Prostate gland (tissue), 2 donors: ENCODE measurements at regions not wholly inside any gene's neighbourhood (a gene's known extent, or its start where the extent isn't known, plus 50 kb on each side); places are given as distances from the start of the nearest gene placed in this dataset.

ENCODE experiments used
- DNase-seq: peaks from one replicate; pipeline ENCODE4 v3.0.0-alpha.2; 2019; ENCODE audit warnings: low spot score
- H3K27ac ChIP-seq, 2 donors: fragments of 200-600 bp; sonication (generic); 2 replicates each; pipeline ENCODE4 v1.5.1; 2017 to 2019
- H3K27me3 ChIP-seq: fragments of 200-600 bp; sonication (generic); replicated peaks from 2 replicates; pipeline ENCODE4 v1.5.1; 2019; ENCODE audit not compliant: insufficient read depth
- H3K36me3 ChIP-seq, 2 donors: fragments of 200-600 bp; sonication (generic); 1 replicate in 1 of 2; 2 replicates in 1 of 2; pipeline versions ENCODE4 v1.5.1 to v1.8.1; 2017 to 2019
- H3K4me1 ChIP-seq: fragments of 200-600 bp; sonication (generic); replicated peaks from 2 replicates; pipeline ENCODE4 v1.5.1; 2019
- H3K4me3 ChIP-seq, 2 donors: fragments of 200-600 bp; sonication (generic); 2 replicates each; pipeline ENCODE4 v1.5.1; 2017 to 2019
- H3K9me3 ChIP-seq: fragments of 200-600 bp; sonication (generic); 2 replicates; pipeline ENCODE4 v1.5.1; 2017
- POLR2A ChIP-seq: fragments of 450-650 bp; IDR thresholded peaks from one replicate; pipeline ENCODE4 v1.6.1; 2016; ENCODE audit warnings: antibody characterized with exemption, mild to moderate bottlenecking
- POLR2AphosphoS5 ChIP-seq: sonication (generic); formaldehyde crosslinking; IDR thresholded peaks from one replicate; pipeline ENCODE4 v1.6.1; 2017; ENCODE audit warnings: antibody characterized with exemption
- WGBS: methylation state at CpG from one replicate; pipeline ENCODE4 v1.1.5; 2018; 5-methylcytosine and 5-hydroxymethylcytosine counted together
- intact Hi-C: fragments of 100-400 bp; cut with DNase I; formaldehyde crosslinking; loops from one replicate; pipeline ENCODE4 v1.14.2; 2022
- TF ChIP-seq, protein P1 (sequence below), 4 experiments: fragments of 200-600 bp in 2 of 4; fragments of 450-650 bp in 2 of 4; sonication (generic) in 2 of 4; IDR thresholded peaks; 1 replicate in 3 of 4; 2 replicates in 1 of 4; pipeline ENCODE4 v1.5.1; 2016 to 2019; ENCODE audit warnings: antibody characterized with exemption in 4 of 4, mild to moderate bottlenecking in 2 of 4, moderate library complexity in 2 of 4

DNA sequence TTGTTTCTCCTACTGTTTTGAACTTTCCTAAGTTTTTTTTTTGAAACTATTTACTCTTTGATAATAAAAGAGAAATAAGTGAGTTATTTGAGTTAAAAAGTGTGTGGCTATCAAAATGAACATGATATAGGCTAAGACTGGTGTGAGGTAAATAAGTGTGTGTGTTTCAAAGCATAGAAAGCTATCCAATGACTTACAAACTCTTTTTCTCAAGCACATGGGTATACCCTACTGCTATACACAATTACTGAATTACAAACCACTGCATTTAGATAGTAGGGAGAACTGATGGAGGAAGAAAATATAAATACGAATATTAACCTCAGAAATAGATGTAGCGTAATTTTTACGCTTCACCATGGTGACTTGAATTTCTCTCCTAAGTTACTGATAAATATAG, 305.8 kb upstream of the ANXA10 start:
- over 99% methylated on average over 3 of the region's 3 CpGs for WGBS
- Histone ChIP-seq H3K27ac (no peak overlapping the region), H3K9me3 (no peaks in the 10 kb centered on the region), H3K4me1 (no peaks in the 10 kb centered on the region), H3K4me3 (no peak overlapping the region), H3K27me3 (no peaks in the 10 kb centered on the region), H3K36me3 (no peaks in the 10 kb centered on the region)
- no peak for DNase-seq
- intact Hi-C loops, result no loop called here
- TF ChIP-seq POLR2A, result no peak
- TF ChIP-seq POLR2AphosphoS5, result no peak
- TF ChIP-seq, protein P1, sequence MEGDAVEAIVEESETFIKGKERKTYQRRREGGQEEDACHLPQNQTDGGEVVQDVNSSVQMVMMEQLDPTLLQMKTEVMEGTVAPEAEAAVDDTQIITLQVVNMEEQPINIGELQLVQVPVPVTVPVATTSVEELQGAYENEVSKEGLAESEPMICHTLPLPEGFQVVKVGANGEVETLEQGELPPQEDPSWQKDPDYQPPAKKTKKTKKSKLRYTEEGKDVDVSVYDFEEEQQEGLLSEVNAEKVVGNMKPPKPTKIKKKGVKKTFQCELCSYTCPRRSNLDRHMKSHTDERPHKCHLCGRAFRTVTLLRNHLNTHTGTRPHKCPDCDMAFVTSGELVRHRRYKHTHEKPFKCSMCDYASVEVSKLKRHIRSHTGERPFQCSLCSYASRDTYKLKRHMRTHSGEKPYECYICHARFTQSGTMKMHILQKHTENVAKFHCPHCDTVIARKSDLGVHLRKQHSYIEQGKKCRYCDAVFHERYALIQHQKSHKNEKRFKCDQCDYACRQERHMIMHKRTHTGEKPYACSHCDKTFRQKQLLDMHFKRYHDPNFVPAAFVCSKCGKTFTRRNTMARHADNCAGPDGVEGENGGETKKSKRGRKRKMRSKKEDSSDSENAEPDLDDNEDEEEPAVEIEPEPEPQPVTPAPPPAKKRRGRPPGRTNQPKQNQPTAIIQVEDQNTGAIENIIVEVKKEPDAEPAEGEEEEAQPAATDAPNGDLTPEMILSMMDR (IDR thresholded peaks at IDR 0.05), result no peak

DNA sequence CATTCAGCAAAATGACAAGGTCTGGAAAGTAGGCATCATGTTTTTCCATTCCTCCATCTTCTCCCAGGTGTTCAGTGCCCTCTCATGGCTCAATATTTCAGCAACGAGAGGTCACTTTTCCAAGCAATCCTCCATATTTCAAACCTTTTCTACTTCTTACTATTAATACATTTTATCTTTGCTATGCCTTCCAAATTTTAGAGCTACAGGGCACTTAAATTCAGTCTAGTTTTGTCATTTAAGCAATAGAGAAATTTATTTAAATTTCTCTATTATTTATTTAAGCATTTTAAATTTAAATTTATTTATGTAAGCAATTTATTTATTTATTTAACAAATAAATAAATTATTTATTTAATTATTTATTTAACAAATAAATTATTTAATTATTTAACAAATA, 305.1 kb upstream of the ANXA10 start:
- Histone ChIP-seq H3K9me3 (no peaks in the 10 kb centered on the region), H3K27ac (no peak overlapping the region), H3K4me1 (no peaks in the 10 kb centered on the region), H3K36me3 (no peaks in the 10 kb centered on the region), H3K4me3 (no peak overlapping the region), H3K27me3 (no peaks in the 10 kb centered on the region)
- intact Hi-C loops, result no loop called here
- no peak for DNase-seq
- TF ChIP-seq POLR2AphosphoS5 (no peak), POLR2A (no peak)
- TF ChIP-seq, protein P1 (IDR thresholded peaks at IDR 0.05), result no peak
- WGBS, result 100% methylated on average over 1 of the region's 1 CpG

DNA sequence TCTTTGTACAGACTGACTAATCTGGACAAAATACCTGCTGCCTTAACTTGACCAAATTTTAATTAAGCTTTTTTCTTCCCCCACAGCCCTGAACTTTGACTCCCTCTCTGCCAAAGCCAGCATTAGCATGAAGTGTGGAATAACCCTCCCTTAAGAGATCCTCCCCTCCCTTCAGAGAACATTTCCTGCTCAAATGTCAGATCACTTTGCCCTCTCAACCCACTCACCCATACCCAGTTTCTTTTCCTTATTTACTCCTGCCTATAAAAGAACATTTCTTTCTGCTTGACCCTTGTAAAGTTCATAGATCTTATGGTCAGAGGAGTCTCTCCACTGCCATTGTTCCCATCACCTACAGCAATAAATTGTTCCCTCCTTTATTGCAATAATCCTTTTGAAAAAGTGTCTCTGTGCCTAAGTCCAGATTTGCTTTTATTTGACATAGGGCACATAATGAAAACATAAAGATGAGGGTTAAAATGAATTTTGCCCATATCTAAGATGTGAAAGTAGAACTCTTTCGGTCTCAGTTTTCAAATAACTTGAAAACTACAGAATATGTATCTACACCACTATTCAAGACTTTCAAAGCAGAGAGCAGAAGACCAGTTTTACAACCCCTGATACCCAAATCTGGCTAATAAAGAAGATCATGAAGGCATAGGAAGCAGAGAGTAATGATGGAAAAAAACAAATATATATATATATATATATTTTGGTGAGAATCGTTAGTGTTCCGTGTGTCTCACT, 289.7 kb upstream of the ANXA10 start:
- 90% methylated on average over 3 of the region's 3 CpGs for WGBS
- no peaks in the 10 kb centered on the region for H3K4me1 ChIP-seq
- H3K4me3 ChIP-seq, result no peak overlapping the region
- no peaks in the 10 kb centered on the region for H3K9me3 ChIP-seq
- H3K27ac ChIP-seq, result no peak overlapping the region
- intact Hi-C loops, result no loop called here
- TF ChIP-seq POLR2AphosphoS5 (no peak), POLR2A (no peak)
- TF ChIP-seq, protein P1 (IDR thresholded peaks at IDR 0.05), result no peak
- no peaks in the 10 kb centered on the region for H3K36me3 ChIP-seq
- DNase-seq, result no peak
- H3K27me3 ChIP-seq, result no peaks in the 10 kb centered on the region

DNA sequence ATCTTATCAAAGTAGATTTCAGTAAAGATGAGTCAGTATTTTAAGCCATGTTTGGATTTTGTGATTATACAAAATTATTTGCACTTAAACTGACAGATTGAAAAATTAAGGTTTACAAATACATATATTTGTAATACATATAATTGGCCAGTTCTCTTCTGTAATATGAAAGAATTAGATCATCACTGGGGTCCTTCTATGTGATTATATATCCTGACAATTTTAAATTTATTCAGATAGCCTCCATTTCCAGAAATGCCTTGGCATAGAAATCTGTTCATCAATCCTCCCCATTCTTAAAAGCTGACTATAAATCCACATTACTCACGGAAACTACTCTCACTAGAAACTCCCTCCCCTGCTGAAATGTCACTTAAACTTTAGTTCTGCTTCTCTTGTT, 280.4 kb upstream of the ANXA10 start:
- WGBS, result 48% methylated on average over 1 of the region's 1 CpG
- no peaks in the 10 kb centered on the region for H3K36me3 ChIP-seq
- TF ChIP-seq, protein P1 (IDR thresholded peaks at IDR 0.05), result no peak
- H3K4me3 ChIP-seq, result no peak overlapping the region
- H3K9me3 ChIP-seq, result no peaks in the 10 kb centered on the region
- no peaks in the 10 kb centered on the region for H3K27me3 ChIP-seq
- no peaks in the 10 kb centered on the region for H3K4me1 ChIP-seq
- H3K27ac ChIP-seq, result no peak overlapping the region
- intact Hi-C loops, result no loop called here
- DNase-seq, result no peak

DNA sequence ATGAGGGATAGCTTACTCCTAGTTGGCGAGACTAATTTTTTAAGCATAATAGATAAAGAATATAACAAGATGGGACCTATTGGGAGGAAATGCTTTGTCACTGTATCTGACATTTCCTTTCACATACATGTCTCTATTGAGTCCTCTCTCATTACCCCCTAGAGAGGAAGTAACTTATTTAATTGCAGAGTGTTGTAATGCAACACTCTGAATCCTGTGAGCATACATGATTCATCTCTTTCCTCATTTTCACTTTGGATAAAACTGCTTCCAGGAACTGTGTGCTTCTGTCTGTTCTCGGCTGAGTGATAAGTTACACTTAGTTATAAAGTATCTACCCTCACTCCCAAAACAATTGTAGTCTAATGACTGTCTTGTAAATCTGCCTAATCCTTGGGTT, 266.1 kb upstream of the ANXA10 start:
- Histone ChIP-seq H3K27me3 (no peaks in the 10 kb centered on the region), H3K36me3 (no peaks in the 10 kb centered on the region), H3K4me1 (no peaks in the 10 kb centered on the region), H3K4me3 (no peak overlapping the region), H3K9me3 (no peaks in the 10 kb centered on the region), H3K27ac (no peak overlapping the region)
- DNase-seq, result no peak
- TF ChIP-seq POLR2A, result no peak
- TF ChIP-seq POLR2AphosphoS5, result no peak
- TF ChIP-seq, protein P1 (IDR thresholded peaks at IDR 0.05), result no peak
- 66% methylated on average over 2 of the region's 2 CpGs for WGBS
- intact Hi-C loops, result no loop called here
